ENCODE measurements at regions not wholly inside any gene's neighbourhood (a gene's known extent, or its start where the extent isn't known, plus 50 kb on each side); places are given as distances from the start of the nearest gene placed in this dataset.

- DNase-seq (ENCODE audit: low read depth in 1 of 2, low spot score in 1 of 2) = no peak
- Histone ChIP-seq H3K4me3 (replicated peaks; ENCODE audit: insufficient read depth, low read length) (no peak overlapping the region), H3K27ac (replicated peaks) (no peak overlapping the region), H3K27me3 (ENCODE audit: insufficient read depth, poor library complexity, severe bottlenecking) (no peaks in the 10 kb centered on the region)
- TF ChIP-seq, protein P1, sequence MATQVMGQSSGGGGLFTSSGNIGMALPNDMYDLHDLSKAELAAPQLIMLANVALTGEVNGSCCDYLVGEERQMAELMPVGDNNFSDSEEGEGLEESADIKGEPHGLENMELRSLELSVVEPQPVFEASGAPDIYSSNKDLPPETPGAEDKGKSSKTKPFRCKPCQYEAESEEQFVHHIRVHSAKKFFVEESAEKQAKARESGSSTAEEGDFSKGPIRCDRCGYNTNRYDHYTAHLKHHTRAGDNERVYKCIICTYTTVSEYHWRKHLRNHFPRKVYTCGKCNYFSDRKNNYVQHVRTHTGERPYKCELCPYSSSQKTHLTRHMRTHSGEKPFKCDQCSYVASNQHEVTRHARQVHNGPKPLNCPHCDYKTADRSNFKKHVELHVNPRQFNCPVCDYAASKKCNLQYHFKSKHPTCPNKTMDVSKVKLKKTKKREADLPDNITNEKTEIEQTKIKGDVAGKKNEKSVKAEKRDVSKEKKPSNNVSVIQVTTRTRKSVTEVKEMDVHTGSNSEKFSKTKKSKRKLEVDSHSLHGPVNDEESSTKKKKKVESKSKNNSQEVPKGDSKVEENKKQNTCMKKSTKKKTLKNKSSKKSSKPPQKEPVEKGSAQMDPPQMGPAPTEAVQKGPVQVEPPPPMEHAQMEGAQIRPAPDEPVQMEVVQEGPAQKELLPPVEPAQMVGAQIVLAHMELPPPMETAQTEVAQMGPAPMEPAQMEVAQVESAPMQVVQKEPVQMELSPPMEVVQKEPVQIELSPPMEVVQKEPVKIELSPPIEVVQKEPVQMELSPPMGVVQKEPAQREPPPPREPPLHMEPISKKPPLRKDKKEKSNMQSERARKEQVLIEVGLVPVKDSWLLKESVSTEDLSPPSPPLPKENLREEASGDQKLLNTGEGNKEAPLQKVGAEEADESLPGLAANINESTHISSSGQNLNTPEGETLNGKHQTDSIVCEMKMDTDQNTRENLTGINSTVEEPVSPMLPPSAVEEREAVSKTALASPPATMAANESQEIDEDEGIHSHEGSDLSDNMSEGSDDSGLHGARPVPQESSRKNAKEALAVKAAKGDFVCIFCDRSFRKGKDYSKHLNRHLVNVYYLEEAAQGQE (IDR thresholded peaks at IDR 0.05; ENCODE audit: insufficient replicate concordance, low read depth) = no peak
- no peak for TF ChIP-seq POLR2AphosphoS5 (IDR thresholded peaks at IDR 0.05; ENCODE audit: low read depth)
Measured at GRCh38 chr10:33387720-33388119, 53.3 kb upstream of the NRP1 start.

- TF ChIP-seq SPI1 (IDR thresholded peaks at IDR 0.05; ENCODE audit: borderline replicate concordance, low read depth) (no peak), GABPA (IDR thresholded peaks at IDR 0.05; ENCODE audit: low read depth) (no peak), POLR2AphosphoS5 (IDR thresholded peaks at IDR 0.05; ENCODE audit: low read depth) (no peak)
- TF ChIP-seq, protein P1 (IDR thresholded peaks at IDR 0.05; ENCODE audit: insufficient replicate concordance, low read depth) = no peak
- TF ChIP-seq, protein P2, sequence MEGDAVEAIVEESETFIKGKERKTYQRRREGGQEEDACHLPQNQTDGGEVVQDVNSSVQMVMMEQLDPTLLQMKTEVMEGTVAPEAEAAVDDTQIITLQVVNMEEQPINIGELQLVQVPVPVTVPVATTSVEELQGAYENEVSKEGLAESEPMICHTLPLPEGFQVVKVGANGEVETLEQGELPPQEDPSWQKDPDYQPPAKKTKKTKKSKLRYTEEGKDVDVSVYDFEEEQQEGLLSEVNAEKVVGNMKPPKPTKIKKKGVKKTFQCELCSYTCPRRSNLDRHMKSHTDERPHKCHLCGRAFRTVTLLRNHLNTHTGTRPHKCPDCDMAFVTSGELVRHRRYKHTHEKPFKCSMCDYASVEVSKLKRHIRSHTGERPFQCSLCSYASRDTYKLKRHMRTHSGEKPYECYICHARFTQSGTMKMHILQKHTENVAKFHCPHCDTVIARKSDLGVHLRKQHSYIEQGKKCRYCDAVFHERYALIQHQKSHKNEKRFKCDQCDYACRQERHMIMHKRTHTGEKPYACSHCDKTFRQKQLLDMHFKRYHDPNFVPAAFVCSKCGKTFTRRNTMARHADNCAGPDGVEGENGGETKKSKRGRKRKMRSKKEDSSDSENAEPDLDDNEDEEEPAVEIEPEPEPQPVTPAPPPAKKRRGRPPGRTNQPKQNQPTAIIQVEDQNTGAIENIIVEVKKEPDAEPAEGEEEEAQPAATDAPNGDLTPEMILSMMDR (IDR thresholded peaks at IDR 0.05; ENCODE audit: insufficient read depth, low read length) = no peak
- no peak for DNase-seq (ENCODE audit: low read depth in 1 of 2, low spot score in 1 of 2)
- Histone ChIP-seq H3K27ac (replicated peaks) (no peak overlapping the region), H3K4me3 (replicated peaks; ENCODE audit: insufficient read depth, low read length) (no peak overlapping the region), H3K27me3 (ENCODE audit: insufficient read depth, poor library complexity, severe bottlenecking) (no peaks in the 10 kb centered on the region)
Measured at GRCh38 chr10:33386926-33387325, 52.5 kb upstream of the NRP1 start.

- Histone ChIP-seq H3K27me3 (ENCODE audit: insufficient read depth, poor library complexity, severe bottlenecking) (no peaks in the 10 kb centered on the region), H3K4me3 (replicated peaks; ENCODE audit: insufficient read depth, low read length) (no peak overlapping the region), H3K27ac (replicated peaks) (no peak overlapping the region)
- no peak for DNase-seq (ENCODE audit: low read depth in 1 of 2, low spot score in 1 of 2)
- no peak for TF ChIP-seq GABPA (IDR thresholded peaks at IDR 0.05; ENCODE audit: low read depth)
- TF ChIP-seq, protein P2 (IDR thresholded peaks at IDR 0.05; ENCODE audit: insufficient read depth, low read length) = no peak
- TF ChIP-seq POLR2AphosphoS5 (IDR thresholded peaks at IDR 0.05; ENCODE audit: low read depth) = no peak
- no peak for TF ChIP-seq SPI1 (IDR thresholded peaks at IDR 0.05; ENCODE audit: borderline replicate concordance, low read depth)
- TF ChIP-seq, protein P1 (IDR thresholded peaks at IDR 0.05; ENCODE audit: insufficient replicate concordance, low read depth) = no peak
Measured at GRCh38 chr10:33385686-33386085, 51.2 kb upstream of the NRP1 start.

DNA sequence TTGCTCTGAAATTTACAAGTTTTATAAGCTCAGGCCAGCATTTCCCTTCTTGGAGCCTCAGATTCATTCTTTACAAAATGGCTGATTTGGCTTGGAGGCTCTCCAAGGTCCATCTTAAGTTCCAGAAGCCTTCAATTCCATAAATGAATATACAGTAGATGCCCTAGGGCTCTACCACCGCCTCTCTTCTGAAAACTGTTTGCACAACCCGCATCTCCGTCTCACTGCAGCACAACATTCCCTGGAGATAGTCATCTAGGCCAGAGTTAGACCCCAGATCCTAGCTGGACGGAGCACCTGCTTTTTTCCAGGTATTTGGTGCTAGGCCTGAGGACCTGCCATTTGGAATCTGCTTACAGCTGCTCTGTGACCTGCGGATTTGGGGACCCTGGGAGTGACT, 50.5 kb upstream of the NRP1 start:
- no peak for DNase-seq (ENCODE audit: low read depth in 1 of 2, low spot score in 1 of 2)
- Histone ChIP-seq H3K27me3 (ENCODE audit: insufficient read depth, poor library complexity, severe bottlenecking) (no peaks in the 10 kb centered on the region), H3K27ac (replicated peaks) (no peak overlapping the region), H3K4me3 (replicated peaks; ENCODE audit: insufficient read depth, low read length) (no peak overlapping the region)
- TF ChIP-seq, protein P2 (IDR thresholded peaks at IDR 0.05; ENCODE audit: insufficient read depth, low read length) = no peak
- TF ChIP-seq GABPA (IDR thresholded peaks at IDR 0.05; ENCODE audit: low read depth) (no peak), SPI1 (IDR thresholded peaks at IDR 0.05; ENCODE audit: borderline replicate concordance, low read depth) (no peak), POLR2AphosphoS5 (IDR thresholded peaks at IDR 0.05; ENCODE audit: low read depth) (no peak)
- TF ChIP-seq, protein P1 (IDR thresholded peaks at IDR 0.05; ENCODE audit: insufficient replicate concordance, low read depth) = no peak

Data from HL-60 (cell line).